ENCODE measurements at regions not wholly inside any gene's neighbourhood (a gene's known extent, or its start where the extent isn't known, plus 50 kb on each side); places are given as distances from the start of the nearest gene placed in this dataset.

- TF ChIP-seq USF2 (IDR thresholded peaks at IDR 0.05; ENCODE audit: low read length) (no peak), JUN (IDR thresholded peaks at IDR 0.05; ENCODE audit: low read depth, low read length) (no peak), NRF1 (IDR thresholded peaks at IDR 0.05; ENCODE audit: low read depth, low read length) (no peak), MAX (IDR thresholded peaks at IDR 0.05) (no peak), CREB1 (IDR thresholded peaks at IDR 0.05) (no peak), CTBP2 (IDR thresholded peaks at IDR 0.05; ENCODE audit: borderline replicate concordance, insufficient read depth, insufficient read length, low read length) (no peak), ZNF274 (IDR thresholded peaks at IDR 0.05; ENCODE audit: borderline replicate concordance, extremely low read depth, low read length) (no peak), TAF7 (optimal IDR thresholded peaks at IDR 0.05; ENCODE audit: borderline replicate concordance, low read depth, low read length) (no peak)
These were observed 797.7 kb downstream of the RAPGEF2 start (continued) for GRCh38 chr4:159900562-159900961.

Data from H1 (cell line).